CD14-positive monocyte (primary cell): ENCODE measurements at regions not wholly inside any gene's neighbourhood (a gene's known extent, or its start where the extent isn't known, plus 50 kb on each side); places are given as distances from the start of the nearest gene placed in this dataset.
"Not testable (repeated sequence)": the region's sequence is repeated elsewhere in the genome, so short reads cannot be mapped to it uniquely, and the experiment has no call there.

Experiments
- DNase-seq, 3 donors: peaks; one replicate each; pipeline ENCODE4 v3.0.0-alpha.2; 2011 to 2022
- H2AFZ ChIP-seq: 2 replicates; pipeline ENCODE4 v1.6.0; 2012; ENCODE audit warnings: mild to moderate bottlenecking, low read depth, low read length, inconsistent platforms; ENCODE audit not compliant: insufficient read depth, poor library complexity, severe bottlenecking
- H3K27ac ChIP-seq, 2 donors: 1 replicate in 1 of 2; 2 replicates in 1 of 2; pipeline ENCODE4 v1.5.1; 2012 to 2013; ENCODE audit warnings: low read length in 2 of 2, control low read depth in 1 of 2, inconsistent platforms in 1 of 2, low read depth in 1 of 2, mild to moderate bottlenecking in 1 of 2
- H3K27me3 ChIP-seq, 2 donors: one replicate each; pipeline versions ENCODE4 v1.6.0 to v1.6.1; 2011 to 2013; ENCODE audit warnings: low read length in 2 of 2; ENCODE audit not compliant: control insufficient read depth in 2 of 2, insufficient read depth in 2 of 2
- H3K36me3 ChIP-seq, 2 donors: replicated peaks in 1 of 2; 1 replicate in 1 of 2; 2 replicates in 1 of 2; pipeline versions ENCODE4 v1.5.1 to v1.6.1; 2012 to 2013; ENCODE audit warnings: low read length in 2 of 2, control low read depth in 1 of 2, inconsistent platforms in 1 of 2, mild to moderate bottlenecking in 1 of 2; ENCODE audit not compliant: insufficient read depth in 2 of 2, control insufficient read depth in 1 of 2
- H3K4me1 ChIP-seq, 2 donors: 1 replicate in 1 of 2; 2 replicates in 1 of 2; pipeline versions ENCODE4 v1.5.1 to v1.6.1; 2012 to 2013; ENCODE audit warnings: low read length in 2 of 2, control low read depth in 1 of 2, inconsistent platforms in 1 of 2, mild to moderate bottlenecking in 1 of 2, moderate library complexity in 1 of 2; ENCODE audit not compliant: insufficient read depth in 2 of 2, control insufficient read depth in 1 of 2
- H3K4me2 ChIP-seq: replicated peaks from 2 replicates; pipeline ENCODE3; 2012; ENCODE audit warnings: low read length, moderate library complexity, mild to moderate bottlenecking; ENCODE audit not compliant: poor library complexity, severe bottlenecking; ENCODE audit errors: extremely low read depth
- H3K4me3 ChIP-seq, 3 experiments: fragments of 200-600 bp in 1 of 3; sonication (generic) in 1 of 3; replicated peaks in 1 of 3; 1 replicate in 2 of 3; 2 replicates in 1 of 3; pipeline ENCODE4 v1.5.1; 2011 to 2013; ENCODE audit warnings: low read length in 3 of 3, mild to moderate bottlenecking in 3 of 3, control low read depth in 2 of 3, low read depth in 2 of 3, inconsistent platforms in 1 of 3, moderate library complexity in 1 of 3
- H3K79me2 ChIP-seq: 2 replicates; pipeline ENCODE4 v1.6.0; 2012; ENCODE audit warnings: mild to moderate bottlenecking, control low read depth, inconsistent platforms, low read length, moderate library complexity; ENCODE audit not compliant: insufficient read depth
- H3K9ac ChIP-seq: 2 replicates; pipeline ENCODE4 v1.6.0; 2017; ENCODE audit warnings: low read length, mild to moderate bottlenecking; ENCODE audit not compliant: insufficient read depth, poor library complexity, severe bottlenecking
- H3K9me3 ChIP-seq, 2 donors: replicated peaks in 1 of 2; 1 replicate in 1 of 2; 2 replicates in 1 of 2; pipeline versions ENCODE4 v1.5.1 to v1.6.1; 2012 to 2013; ENCODE audit warnings: low read length in 2 of 2, control low read depth in 1 of 2; ENCODE audit not compliant: control insufficient read depth in 1 of 2, insufficient read depth in 1 of 2
- H4K20me1 ChIP-seq: 2 replicates; pipeline ENCODE4 v1.6.0; 2012; ENCODE audit warnings: mild to moderate bottlenecking, low read length, control low read depth, moderate library complexity; ENCODE audit not compliant: insufficient read depth
- H3K27ac Mint-ChIP-seq, 7 donors: one replicate each; pipeline ENCODE4 v1.8.0; 2020; ENCODE audit warnings: mild to moderate bottlenecking in 7 of 7, mixed read lengths in 7 of 7, moderate library complexity in 6 of 7, inconsistent platforms in 2 of 7
- H3K27me3 Mint-ChIP-seq, 3 donors: one replicate each; pipeline ENCODE4 v1.8.0; 2021 to 2022; ENCODE audit warnings: low read depth in 3 of 3, mild to moderate bottlenecking in 3 of 3, mixed read lengths in 3 of 3, moderate library complexity in 3 of 3, inconsistent platforms in 1 of 3
- H3K36me3 Mint-ChIP-seq, 2 donors: one replicate each; pipeline ENCODE4 v1.8.0; 2020; ENCODE audit warnings: mixed read lengths in 2 of 2, inconsistent platforms in 1 of 2, mild to moderate bottlenecking in 1 of 2
- H3K4me1 Mint-ChIP-seq: one replicate; pipeline ENCODE4 v1.8.0; 2020; ENCODE audit warnings: mild to moderate bottlenecking, mixed read lengths
- H3K4me3 Mint-ChIP-seq, 2 donors: one replicate each; pipeline ENCODE4 v1.8.0; 2020; ENCODE audit warnings: mild to moderate bottlenecking in 2 of 2, mixed read lengths in 2 of 2, moderate library complexity in 1 of 2
- H3K9me3 Mint-ChIP-seq, 7 donors: one replicate each; pipeline ENCODE4 v1.8.0; 2020 to 2022; ENCODE audit warnings: mixed read lengths in 7 of 7, mild to moderate bottlenecking in 6 of 7, moderate library complexity in 6 of 7, inconsistent platforms in 2 of 7
- WGBS: methylation state at CpG from one replicate; pipeline ENCODE4 v1.1.5; 2013; ENCODE audit warnings: missing lambda C conversion rate; ENCODE audit not compliant: insufficient coverage; 5-methylcytosine and 5-hydroxymethylcytosine counted together
- intact Hi-C, 2 donors: fragments of 100-400 bp; cut with micrococcal nuclease; formaldehyde crosslinking; loops; one replicate each; pipeline versions ENCODE4 v1.15.0 to v1.15.1; 2023

GRCh38 chr9:42349181-42349580 lies 165.7 kb downstream of the SPATA31A6 start:
- H3K4me3 ChIP-seq, H3K79me2 ChIP-seq, H3K27me3 Mint-ChIP-seq, H3K27ac ChIP-seq, H3K9ac ChIP-seq, H3K4me2 ChIP-seq, H3K36me3 ChIP-seq, H3K4me3 Mint-ChIP-seq, H3K36me3 Mint-ChIP-seq, DNase-seq, H3K4me1 Mint-ChIP-seq, H3K9me3 ChIP-seq, H3K27me3 ChIP-seq, intact Hi-C loops, H2AFZ ChIP-seq, H4K20me1 ChIP-seq, H3K27ac Mint-ChIP-seq: not testable (repeated sequence)
- H3K4me1 ChIP-seq = peaks cover 3 to 13% of the 10 kb centered on the region in 2 donors
- peaks cover 0 to 12% (median 5%) of the 10 kb centered on the region in 7 donors for H3K9me3 Mint-ChIP-seq

- H3K36me3 Mint-ChIP-seq, H2AFZ ChIP-seq, H3K4me3 ChIP-seq, H3K79me2 ChIP-seq, H3K36me3 ChIP-seq, intact Hi-C loops, H3K9me3 Mint-ChIP-seq, H3K4me3 Mint-ChIP-seq, H3K4me1 Mint-ChIP-seq, H3K9me3 ChIP-seq, H4K20me1 ChIP-seq, H3K27ac ChIP-seq, H3K27me3 Mint-ChIP-seq, H3K27me3 ChIP-seq, H3K9ac ChIP-seq, H3K4me2 ChIP-seq, DNase-seq: not testable (repeated sequence)
- no CpG with 5 or more reads among the region's 2 CpGs for WGBS
- peak overlapping the region in 3 of 7 donors; percentile 41 to 76 (median 66) for H3K27ac Mint-ChIP-seq
- peaks cover 3 to 13% of the 10 kb centered on the region in 2 donors for H3K4me1 ChIP-seq
Observed at GRCh38 chr9:42350412-42350811, 167.0 kb downstream of the SPATA31A6 start.

GRCh38 chr9:42357604-42358373 lies 174.3 kb downstream of the SPATA31A6 start:
- H3K27me3 ChIP-seq, H3K79me2 ChIP-seq, DNase-seq, H3K27me3 Mint-ChIP-seq, H3K4me1 Mint-ChIP-seq, H3K4me2 ChIP-seq, H3K4me1 ChIP-seq, H3K9me3 Mint-ChIP-seq, H3K36me3 Mint-ChIP-seq, H3K36me3 ChIP-seq, H3K9me3 ChIP-seq, H4K20me1 ChIP-seq, intact Hi-C loops: not testable (repeated sequence)
- peak overlapping the region; percentile 66 to 96 for H3K4me3 Mint-ChIP-seq
- Histone ChIP-seq H2AFZ (peak overlapping the region; percentile 50), H3K9ac (peak overlapping the region; percentile 36), H3K4me3 (peak overlapping the region; percentile 1 to 36 (median 10)), H3K27ac (peak overlapping the region; percentile 31 to 50)
- WGBS = no CpG with 5 or more reads among the region's 40 CpGs
- peak overlapping the region in 6 of 7 donors; percentile 77 to 94 (median 86) for H3K27ac Mint-ChIP-seq

GRCh38 chr9:42358626-42359247 lies 175.3 kb downstream of the SPATA31A6 start:
- no CpG with 5 or more reads among the region's 2 CpGs for WGBS
- H4K20me1 ChIP-seq, DNase-seq, intact Hi-C loops, H3K4me3 ChIP-seq, H3K9me3 Mint-ChIP-seq, H3K4me2 ChIP-seq, H3K9me3 ChIP-seq, H2AFZ ChIP-seq, H3K79me2 ChIP-seq, H3K27me3 Mint-ChIP-seq, H3K9ac ChIP-seq, H3K4me1 ChIP-seq, H3K36me3 ChIP-seq, H3K4me1 Mint-ChIP-seq, H3K27me3 ChIP-seq, H3K27ac ChIP-seq, H3K36me3 Mint-ChIP-seq: not testable (repeated sequence)
- Mint-ChIP-seq H3K27ac (peak overlapping the region in 1 of 7 donors; percentile 94), H3K4me3 (peak overlapping the region in 1 of 2 donors; percentile 96)
